ENCODE measurements at regions not wholly inside any gene's neighbourhood (a gene's known extent, or its start where the extent isn't known, plus 50 kb on each side); places are given as distances from the start of the nearest gene placed in this dataset.

- ChIA-PET CTCF (no interaction called here), POLR2A (interaction anchor here (0.6 kb wide), 1 partner anchor 1274 kb away, joined by 3 read pairs; no protein-coding TSS in a partner anchor)
- H3K4me1 Mint-ChIP-seq, result no peaks in the 10 kb centered on the region
- H3K4me3 Mint-ChIP-seq, result no peak overlapping the region
- DNase-seq (no peak), ATAC-seq (no peak)
- intact Hi-C loops (cut with DNase I, micrococcal nuclease), result no loop called here
- peaks cover 9% of the 10 kb centered on the region for H3K27me3 Mint-ChIP-seq
- no peak overlapping the region for H3K27ac Mint-ChIP-seq
- no peaks in the 10 kb centered on the region for H3K9me3 Mint-ChIP-seq (ENCODE audit: low read depth)
- H3K36me3 Mint-ChIP-seq (ENCODE audit: low read depth), result no peaks in the 10 kb centered on the region
Observed at GRCh38 chr18:5759194-5759593, 136.1 kb downstream of the TMEM200C start.

DNA sequence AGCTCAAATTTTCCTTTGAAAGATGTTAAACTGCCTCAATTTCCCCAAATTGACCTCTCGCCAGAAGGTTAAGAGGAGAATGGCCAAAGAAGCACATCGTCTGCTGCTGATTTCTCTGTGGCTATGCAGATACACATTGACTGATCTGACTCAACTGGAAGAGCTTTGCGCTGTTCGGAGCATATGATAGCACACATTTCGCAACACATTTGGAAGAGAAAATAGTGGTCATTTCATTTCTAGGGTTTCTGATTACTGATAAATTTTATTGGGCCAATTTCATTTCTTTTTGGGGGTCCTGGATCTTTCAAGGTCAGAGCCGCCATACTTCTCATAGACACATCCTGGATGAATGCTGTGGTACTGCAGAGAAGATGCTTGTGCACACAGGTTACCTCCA, 138.5 kb downstream of the TMEM200C start:
- ChIA-PET POLR2A (no interaction called here), CTCF (no interaction called here)
- no peak overlapping the region for H3K27ac Mint-ChIP-seq
- H3K27me3 Mint-ChIP-seq, result peaks cover 16% of the 10 kb centered on the region
- no peaks in the 10 kb centered on the region for H3K9me3 Mint-ChIP-seq (ENCODE audit: low read depth)
- H3K36me3 Mint-ChIP-seq (ENCODE audit: low read depth), result no peaks in the 10 kb centered on the region
- ATAC-seq, result no peak
- intact Hi-C loops (cut with DNase I, micrococcal nuclease), result no loop called here
- no peak for DNase-seq
- H3K4me1 Mint-ChIP-seq, result no peaks in the 10 kb centered on the region
- no peak overlapping the region for H3K4me3 Mint-ChIP-seq

DNA sequence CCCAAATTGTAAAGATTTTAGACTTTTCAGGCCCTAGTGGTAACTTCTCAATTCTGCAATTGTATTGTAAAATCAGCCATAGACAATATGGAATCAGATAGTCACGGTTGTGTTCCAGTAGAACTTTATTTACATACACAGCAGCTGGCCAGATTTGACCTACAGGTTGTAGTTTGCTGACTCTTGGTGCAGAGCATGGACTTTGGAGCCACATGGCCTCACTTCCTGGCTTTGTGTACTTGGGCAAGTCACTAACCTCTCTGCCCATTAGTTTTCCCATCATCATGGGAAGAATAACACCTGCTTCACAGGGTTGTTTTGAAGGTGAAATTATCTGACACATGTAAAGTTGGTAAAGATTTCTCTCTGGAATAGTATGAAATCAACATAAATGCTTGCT, 147.6 kb downstream of the TMEM200C start:
- Mint-ChIP-seq H3K27ac (no peak overlapping the region), H3K27me3 (peaks cover 9% of the 10 kb centered on the region), H3K4me3 (no peak overlapping the region), H3K4me1 (no peaks in the 10 kb centered on the region), H3K36me3 (ENCODE audit: low read depth) (no peaks in the 10 kb centered on the region), H3K9me3 (ENCODE audit: low read depth) (no peaks in the 10 kb centered on the region)
- POLR2A ChIA-PET, result no interaction called here
- CTCF ChIA-PET, result no interaction called here
- DNase-seq (no peak), ATAC-seq (no peak)
- intact Hi-C loops (cut with DNase I, micrococcal nuclease), result no loop called here

DNA sequence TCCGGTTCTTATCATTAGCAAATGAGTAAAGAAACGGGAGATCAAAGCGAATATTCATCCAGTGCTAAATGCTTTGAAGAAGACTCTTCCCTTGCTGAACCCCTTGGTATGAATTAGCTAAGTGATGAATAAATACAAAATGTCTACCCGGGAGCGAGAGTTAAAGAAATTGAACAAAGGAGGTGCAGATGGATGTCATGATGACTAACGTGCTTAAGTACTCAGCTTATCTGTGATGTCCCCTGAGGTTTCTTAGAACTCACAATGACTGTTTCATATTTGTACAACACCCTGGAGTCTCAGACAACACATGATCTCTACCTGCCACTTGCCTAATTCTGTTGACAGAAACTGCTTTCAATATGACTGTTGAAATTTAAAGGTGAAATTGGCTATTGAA, 148.5 kb downstream of the TMEM200C start:
- DNase-seq (no peak), ATAC-seq (no peak)
- Mint-ChIP-seq H3K36me3 (ENCODE audit: low read depth) (no peaks in the 10 kb centered on the region), H3K9me3 (ENCODE audit: low read depth) (no peaks in the 10 kb centered on the region), H3K27ac (no peak overlapping the region), H3K4me1 (no peaks in the 10 kb centered on the region), H3K4me3 (no peak overlapping the region), H3K27me3 (peaks cover 7% of the 10 kb centered on the region)
- ChIA-PET CTCF (interaction anchor here (2.2 kb wide), 1 partner anchor 11 kb away, joined by 6 read pairs; no protein-coding TSS in a partner anchor), POLR2A (no interaction called here)
- intact Hi-C loops (cut with DNase I, micrococcal nuclease), result no loop called here

- peaks cover 5% of the 10 kb centered on the region for H3K27me3 Mint-ChIP-seq
- no peak overlapping the region for H3K27ac Mint-ChIP-seq
- H3K9me3 Mint-ChIP-seq (ENCODE audit: low read depth), result no peaks in the 10 kb centered on the region
- ChIA-PET CTCF (interaction anchor here (0.6 to 2.2 kb wide), 2 partner anchors 9 to 52 kb away, joined by 3 to 6 read pairs; no protein-coding TSS in a partner anchor), POLR2A (no interaction called here)
- intact Hi-C loops (cut with DNase I, micrococcal nuclease), result no loop called here
- H3K4me3 Mint-ChIP-seq, result no peak overlapping the region
- no peak for ATAC-seq
- H3K36me3 Mint-ChIP-seq (ENCODE audit: low read depth), result no peaks in the 10 kb centered on the region
- no peaks in the 10 kb centered on the region for H3K4me1 Mint-ChIP-seq
- no peak for DNase-seq
Observed at GRCh38 chr18:5744659-5745058, 150.7 kb downstream of the TMEM200C start.

DNA sequence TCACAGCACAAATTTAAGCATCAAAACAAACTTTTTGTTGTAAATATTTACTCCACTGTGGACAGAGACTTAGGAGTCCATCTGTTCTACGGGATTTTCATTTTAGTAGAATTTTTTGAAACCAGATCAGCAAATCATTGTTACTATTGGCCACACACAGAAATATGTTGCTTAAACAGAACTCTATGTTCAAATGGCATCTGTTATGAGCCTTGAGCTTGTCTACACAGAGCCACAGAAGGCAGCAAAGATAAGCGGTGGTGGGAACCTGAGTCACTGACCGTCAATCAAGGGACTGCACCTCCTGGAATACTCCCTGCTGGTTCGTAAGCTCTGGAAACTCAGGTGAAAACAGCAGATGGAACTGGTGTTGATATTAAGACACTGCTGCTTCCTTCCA, 156.8 kb downstream of the TMEM200C start:
- ChIA-PET POLR2A (no interaction called here), CTCF (interaction anchor here (0.5 kb wide), 1 partner anchor 1207 kb away, joined by 3 read pairs; no protein-coding TSS in a partner anchor)
- DNase-seq (no peak), ATAC-seq (no peak)
- Mint-ChIP-seq H3K36me3 (ENCODE audit: low read depth) (no peaks in the 10 kb centered on the region), H3K4me1 (no peaks in the 10 kb centered on the region), H3K9me3 (ENCODE audit: low read depth) (no peaks in the 10 kb centered on the region), H3K4me3 (no peak overlapping the region), H3K27ac (no peak overlapping the region), H3K27me3 (peaks cover 4% of the 10 kb centered on the region)
- intact Hi-C loops (cut with DNase I, micrococcal nuclease), result no loop called here

DNA sequence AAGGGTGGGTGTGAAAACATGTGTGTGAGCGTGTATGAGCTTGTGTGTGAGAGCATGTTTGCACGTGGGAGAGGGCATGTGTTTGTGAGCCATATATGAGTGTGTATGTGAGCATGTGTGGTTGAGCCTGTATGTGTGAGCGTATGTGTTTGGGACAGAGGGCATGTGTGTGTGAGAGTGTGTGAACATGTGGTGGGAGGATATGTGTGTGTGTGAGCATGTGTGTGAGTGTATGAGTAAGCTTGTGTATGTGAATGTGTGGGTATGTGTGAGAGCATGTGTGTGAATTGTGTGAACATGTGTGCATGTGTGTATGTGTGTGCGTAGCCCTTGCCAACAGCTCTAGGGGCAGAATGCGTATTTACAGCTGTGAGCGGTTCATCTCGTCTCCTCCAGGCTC, 163.0 kb downstream of the TMEM200C start:
- peaks cover 14% of the 10 kb centered on the region for H3K27me3 Mint-ChIP-seq
- ChIA-PET POLR2A (no interaction called here), CTCF (no interaction called here)
- intact Hi-C loops (cut with DNase I, micrococcal nuclease), result no loop called here
- ATAC-seq (no peak), DNase-seq (no peak)
- no peak overlapping the region for H3K4me3 Mint-ChIP-seq
- H3K36me3 Mint-ChIP-seq (ENCODE audit: low read depth), result no peaks in the 10 kb centered on the region
- no peaks in the 10 kb centered on the region for H3K4me1 Mint-ChIP-seq
- no peaks in the 10 kb centered on the region for H3K9me3 Mint-ChIP-seq (ENCODE audit: low read depth)
- H3K27ac Mint-ChIP-seq, result no peak overlapping the region

DNA sequence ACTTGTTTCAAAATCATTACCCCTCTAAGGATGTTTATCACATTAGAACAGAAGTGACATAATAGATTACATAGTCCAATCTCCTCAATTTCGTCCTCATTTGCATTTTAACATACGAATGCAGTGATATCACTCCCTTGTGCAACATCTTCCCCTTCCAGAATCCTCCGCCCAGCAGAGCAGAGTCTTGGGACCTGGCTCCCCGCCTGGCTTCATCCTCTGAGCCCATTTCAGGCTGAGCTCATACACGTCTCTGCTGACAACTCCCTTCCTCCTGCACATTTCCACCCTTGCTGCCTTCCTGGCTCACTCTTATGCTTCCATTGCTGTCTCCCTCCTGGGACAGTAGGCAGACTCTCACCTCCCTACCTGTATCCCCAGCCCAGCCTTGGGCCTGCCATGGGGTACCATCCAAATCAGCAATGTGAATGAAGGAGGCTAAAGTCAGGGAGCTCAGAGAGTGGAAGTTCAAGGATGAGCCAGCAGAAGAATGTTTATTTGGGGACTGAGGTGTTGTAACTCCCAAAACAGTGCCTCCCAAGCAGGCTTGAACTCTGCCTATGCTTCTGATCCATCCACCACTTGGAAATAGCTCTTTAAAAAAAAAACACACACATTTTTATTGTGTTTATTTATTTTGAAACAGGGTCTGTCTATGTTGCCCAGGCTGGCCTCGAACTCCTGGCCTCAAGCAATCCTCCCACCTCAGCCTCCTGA, 165.2 kb downstream of the TMEM200C start:
- intact Hi-C loops (cut with DNase I, micrococcal nuclease), result no loop called here

GRCh38 chr18:5728531-5728930, 166.8 kb downstream of the TMEM200C start:
- Mint-ChIP-seq H3K36me3 (ENCODE audit: low read depth) (no peaks in the 10 kb centered on the region), H3K4me3 (no peak overlapping the region), H3K27ac (no peak overlapping the region), H3K9me3 (ENCODE audit: low read depth) (no peaks in the 10 kb centered on the region), H3K4me1 (no peaks in the 10 kb centered on the region), H3K27me3 (peaks cover 12% of the 10 kb centered on the region)
- DNase-seq (no peak), ATAC-seq (no peak)
- POLR2A ChIA-PET, result interaction anchor here (0.6 kb wide), 1 partner anchor 1694 kb away, joined by 3 read pairs; no protein-coding TSS in a partner anchor
- intact Hi-C loops (cut with DNase I, micrococcal nuclease), result no loop called here
- CTCF ChIA-PET, result no interaction called here

More for the DNA sequence above, 165.2 kb downstream of the TMEM200C start:
- Mint-ChIP-seq H3K4me1 (no peaks in the 10 kb centered on the region), H3K27ac (no peak overlapping the region), H3K36me3 (ENCODE audit: low read depth) (no peaks in the 10 kb centered on the region), H3K27me3 (peaks cover 14% of the 10 kb centered on the region), H3K9me3 (ENCODE audit: low read depth) (no peaks in the 10 kb centered on the region), H3K4me3 (no peak overlapping the region)
- ATAC-seq (no peak), DNase-seq (no peak)
- CTCF ChIA-PET, result no interaction called here
- POLR2A ChIA-PET, result no interaction called here

DNA sequence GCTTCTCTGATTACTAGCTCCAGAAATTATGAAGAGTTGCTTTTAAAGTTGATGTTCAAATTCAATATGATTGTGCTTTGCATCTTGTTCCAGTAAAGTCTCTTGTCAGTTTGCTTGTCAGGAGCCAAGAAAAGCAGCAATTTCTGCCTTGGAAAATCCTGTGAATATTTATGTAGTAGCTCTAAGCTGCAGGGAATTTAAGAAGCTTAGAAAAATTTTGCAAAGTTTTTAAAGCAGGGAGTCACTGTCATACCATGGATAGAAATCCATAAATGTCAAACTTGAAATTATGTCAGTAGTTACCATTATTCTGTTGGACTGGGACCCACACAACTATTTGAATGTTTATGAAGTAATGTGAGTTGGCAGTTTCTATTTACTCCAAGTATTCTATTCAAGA, 169.3 kb downstream of the TMEM200C start:
- peaks cover 8% of the 10 kb centered on the region for H3K27me3 Mint-ChIP-seq
- no peaks in the 10 kb centered on the region for H3K4me1 Mint-ChIP-seq
- no peaks in the 10 kb centered on the region for H3K9me3 Mint-ChIP-seq (ENCODE audit: low read depth)
- H3K27ac Mint-ChIP-seq, result no peak overlapping the region
- POLR2A ChIA-PET, result no interaction called here
- ATAC-seq, result no peak
- CTCF ChIA-PET, result no interaction called here
- no peak for DNase-seq
- intact Hi-C loops (cut with DNase I, micrococcal nuclease), result no loop called here
- H3K36me3 Mint-ChIP-seq (ENCODE audit: low read depth), result no peaks in the 10 kb centered on the region
- H3K4me3 Mint-ChIP-seq, result no peak overlapping the region

DNA sequence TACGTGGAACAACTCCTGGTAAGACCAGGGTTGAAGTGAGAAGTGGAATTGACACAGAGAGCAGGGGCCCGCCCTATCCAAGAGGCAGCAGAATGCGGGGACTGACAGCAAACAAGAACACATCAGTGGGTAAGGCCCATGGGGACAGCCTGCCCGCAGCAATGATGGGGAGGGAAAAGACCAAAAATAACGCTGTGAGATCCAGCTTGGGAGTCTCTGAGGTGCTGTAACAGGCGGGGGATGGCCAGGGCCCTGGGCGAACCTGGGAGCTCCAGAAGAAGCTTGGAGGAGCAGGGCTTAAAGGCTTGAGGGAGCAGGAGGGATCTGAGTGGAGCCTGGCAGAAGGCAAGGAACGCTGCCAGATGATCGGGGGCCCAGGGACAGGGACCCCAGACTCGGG, 173.4 kb downstream of the TMEM200C start:
- no peaks in the 10 kb centered on the region for H3K4me1 Mint-ChIP-seq
- no peak for DNase-seq

GRCh38 chr18:5720132-5720531, 175.2 kb downstream of the TMEM200C start:
- Mint-ChIP-seq H3K4me1 (no peaks in the 10 kb centered on the region), H3K27me3 (peaks cover 4% of the 10 kb centered on the region), H3K4me3 (no peak overlapping the region), H3K9me3 (ENCODE audit: low read depth) (no peaks in the 10 kb centered on the region), H3K36me3 (ENCODE audit: low read depth) (no peaks in the 10 kb centered on the region), H3K27ac (no peak overlapping the region)
- ChIA-PET POLR2A (no interaction called here), CTCF (no interaction called here)
- no peak for ATAC-seq
- intact Hi-C loops (cut with DNase I, micrococcal nuclease), result no loop called here
- DNase-seq, result no peak

More for the DNA sequence above, 173.4 kb downstream of the TMEM200C start:
- H3K9me3 Mint-ChIP-seq (ENCODE audit: low read depth), result no peaks in the 10 kb centered on the region
- intact Hi-C loops (cut with DNase I, micrococcal nuclease), result no loop called here
- peaks cover 3% of the 10 kb centered on the region for H3K27me3 Mint-ChIP-seq
- no peaks in the 10 kb centered on the region for H3K36me3 Mint-ChIP-seq (ENCODE audit: low read depth)
- no peak overlapping the region for H3K4me3 Mint-ChIP-seq
- H3K27ac Mint-ChIP-seq, result no peak overlapping the region
- ChIA-PET CTCF (no interaction called here), POLR2A (no interaction called here)
- ATAC-seq, result no peak

Measured in activated CD4-positive, alpha-beta T cell treated with anti-CD3 and anti-CD28 coated beads for 36 hours (primary cell).